ENCODE measurements at regions not wholly inside any gene's neighbourhood (a gene's known extent, or its start where the extent isn't known, plus 50 kb on each side); places are given as distances from the start of the nearest gene placed in this dataset.

GRCh38 chr5:110054240-110054639 is 364.5 kb downstream of the MAN2A1 start:
- POLR2A ChIA-PET (ENCODE audit: partially characterized antibody), result no interaction called here
- H3K23me2 ChIP-seq (ENCODE audit: low read depth, low read length), result no peaks in the 10 kb centered on the region
- H3K79me1 ChIP-seq (ENCODE audit: low read depth, low read length), result no peaks in the 10 kb centered on the region
- 85% methylated on average over 2 of the region's 2 CpGs; no CpG with 5 or more reads in 1 of the 2 experiments for WGBS, 2 experiments (ENCODE audit: extremely low coverage in 1 of 2, insufficient coverage in 1 of 2, insufficient read length in 1 of 2, insufficient replicate concordance in 2 of 2, low coverage in 1 of 2, low lambda C conversion rate in 2 of 2, missing lambda C conversion rate in 1 of 2)
- 0 out of 7 replicates have a peak, but pooled peaks cover 0 to 2% (median 0%) of the 10 kb centered on the region in 4 experiments for H3K27me3 ChIP-seq (replicated peaks in 1 of 4; ENCODE audit: control insufficient read depth in 3 of 4, extremely low read depth in 1 of 4, insufficient read depth in 3 of 4, low read length in 3 of 4)
- no peaks in the 10 kb centered on the region for H4K20me1 ChIP-seq (replicated peaks in 1 of 2; ENCODE audit: control insufficient read depth in 1 of 2, insufficient read depth in 2 of 2, low read length in 2 of 2)
- no peak overlapping the region for H3K14ac ChIP-seq (ENCODE audit: insufficient read length)
- CTCF ChIA-PET (ENCODE audit: partially characterized antibody), result interaction anchor here (1.0 to 1.7 kb wide), 3 partner anchors 9 to 95 kb away, joined by 3 to 11 read pairs (median 4); no protein-coding TSS in a partner anchor
- no peak overlapping the region for H4K8ac ChIP-seq (ENCODE audit: extremely low read depth, insufficient read depth, low read length)
- no peak overlapping the region for H2AFZ ChIP-seq (ENCODE audit: low read length)
- H3K79me2 ChIP-seq (ENCODE audit: control insufficient read depth in 1 of 2, insufficient read depth in 2 of 2, low read length in 2 of 2), result no peaks in the 10 kb centered on the region
- H3K18ac ChIP-seq (ENCODE audit: extremely low read depth, low read length), result no peak overlapping the region
- no peak overlapping the region for H3K4me2 ChIP-seq (ENCODE audit: insufficient read depth in 1 of 2, low read depth in 2 of 2, low read length in 2 of 2)
- H2BK15ac ChIP-seq (ENCODE audit: low read length), result no peak overlapping the region
- TF ChIP-seq RAD21 (IDR thresholded peaks at IDR 0.05 in 1 of 2, conservative IDR thresholded peaks at IDR 0.05 in 1 of 2; ENCODE audit: low read depth in 2 of 2, low read length in 2 of 2), result peak; percentile 19 to 39; a peak in 2 of 4 replicates
- TF ChIP-seq RFX5 (IDR thresholded peaks at IDR 0.05; ENCODE audit: borderline replicate concordance, low read depth, low read length), result no peak
- TF ChIP-seq CTCF (IDR thresholded peaks at IDR 0.05; ENCODE audit: control extremely low read depth in 1 of 3, insufficient read depth in 1 of 3, low read depth in 1 of 3, low read length in 3 of 3), result peak in 1 of 3 experiments; percentile 13; a peak in 1 of 4 replicates
- TF ChIP-seq ATF2 (IDR thresholded peaks at IDR 0.05; ENCODE audit: low read length), result no peak
- H4K91ac ChIP-seq (replicated peaks; ENCODE audit: insufficient read length, low read length), result no peak overlapping the region
- no peak overlapping the region for H3K23ac ChIP-seq (ENCODE audit: insufficient read length)
- peak; percentile 19 for FAIRE-seq
- DNase-seq (ENCODE audit: low read depth in 1 of 2, low spot score in 2 of 2), result no peak
- H4K5ac ChIP-seq (ENCODE audit: insufficient read length, low read depth, low read length), result no peak overlapping the region
- H2BK20ac ChIP-seq (ENCODE audit: low read length), result no peak overlapping the region
- H2BK12ac ChIP-seq (ENCODE audit: low read depth, low read length), result no peak overlapping the region
- H3K9ac ChIP-seq (replicated peaks in 1 of 4; ENCODE audit: extremely low read depth in 1 of 4, low read depth in 3 of 4, low read length in 3 of 4), result no peak overlapping the region
- H3K4me3 ChIP-seq (ENCODE audit: extremely low read depth in 1 of 4, insufficient read depth in 2 of 4, low read depth in 3 of 4, low read length in 4 of 4), result no peak overlapping the region
- H3K56ac ChIP-seq (replicated peaks; ENCODE audit: insufficient read length, low read depth, low read length), result no peak overlapping the region
- no peak overlapping the region for H3K4ac ChIP-seq (replicated peaks; ENCODE audit: insufficient read length, low read depth, low read length)
- no peaks in the 10 kb centered on the region for H3K36me3 ChIP-seq (ENCODE audit: control insufficient read depth in 2 of 4, insufficient read depth in 4 of 4, low read length in 3 of 4)
- no peaks in the 10 kb centered on the region for H3K9me3 ChIP-seq (ENCODE audit: insufficient read depth in 2 of 2, low read depth in 1 of 2, low read length in 1 of 2)
- H2BK5ac ChIP-seq (ENCODE audit: low read depth, low read length), result no peak overlapping the region
- H3K27ac ChIP-seq (ENCODE audit: low read depth, low read length), result no peak overlapping the region
- H3K4me1 ChIP-seq (replicated peaks in 1 of 4; ENCODE audit: control insufficient read depth in 3 of 4, insufficient read depth in 4 of 4, low read length in 3 of 4), result peaks cover 2 to 11% (median 6%) of the 10 kb centered on the region in 4 experiments; a peak in 3 of 7 replicates
- no peak overlapping the region for H2AK5ac ChIP-seq (ENCODE audit: low read depth, low read length)
- no peak overlapping the region for H2BK120ac ChIP-seq (replicated peaks; ENCODE audit: low read depth, low read length)
